ENCODE measurements at regions not wholly inside any gene's neighbourhood (a gene's known extent, or its start where the extent isn't known, plus 50 kb on each side); places are given as distances from the start of the nearest gene placed in this dataset.

DNA sequence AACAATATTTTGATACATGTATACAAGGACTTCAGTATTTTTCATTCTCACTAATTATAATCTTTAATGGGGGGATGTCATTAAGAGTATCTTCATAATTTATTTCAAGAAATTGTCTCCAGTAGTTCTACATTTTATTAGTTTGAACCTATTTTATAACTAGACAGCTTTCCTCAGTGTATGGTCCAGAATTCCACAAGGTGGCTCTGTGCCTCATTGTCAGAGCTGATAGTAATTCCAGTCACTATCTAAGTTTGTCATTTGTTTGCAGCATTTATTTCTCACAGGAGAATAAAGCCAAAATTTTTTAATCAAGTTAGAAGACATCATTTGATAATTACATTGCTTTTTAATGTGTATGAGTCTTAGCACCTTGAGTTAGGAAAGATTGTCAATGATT is 1633.0 kb upstream of the PCDH20 start:
- TF ChIP-seq, protein P1, sequence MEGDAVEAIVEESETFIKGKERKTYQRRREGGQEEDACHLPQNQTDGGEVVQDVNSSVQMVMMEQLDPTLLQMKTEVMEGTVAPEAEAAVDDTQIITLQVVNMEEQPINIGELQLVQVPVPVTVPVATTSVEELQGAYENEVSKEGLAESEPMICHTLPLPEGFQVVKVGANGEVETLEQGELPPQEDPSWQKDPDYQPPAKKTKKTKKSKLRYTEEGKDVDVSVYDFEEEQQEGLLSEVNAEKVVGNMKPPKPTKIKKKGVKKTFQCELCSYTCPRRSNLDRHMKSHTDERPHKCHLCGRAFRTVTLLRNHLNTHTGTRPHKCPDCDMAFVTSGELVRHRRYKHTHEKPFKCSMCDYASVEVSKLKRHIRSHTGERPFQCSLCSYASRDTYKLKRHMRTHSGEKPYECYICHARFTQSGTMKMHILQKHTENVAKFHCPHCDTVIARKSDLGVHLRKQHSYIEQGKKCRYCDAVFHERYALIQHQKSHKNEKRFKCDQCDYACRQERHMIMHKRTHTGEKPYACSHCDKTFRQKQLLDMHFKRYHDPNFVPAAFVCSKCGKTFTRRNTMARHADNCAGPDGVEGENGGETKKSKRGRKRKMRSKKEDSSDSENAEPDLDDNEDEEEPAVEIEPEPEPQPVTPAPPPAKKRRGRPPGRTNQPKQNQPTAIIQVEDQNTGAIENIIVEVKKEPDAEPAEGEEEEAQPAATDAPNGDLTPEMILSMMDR (conservative IDR thresholded peaks at IDR 0.05; ENCODE audit: low read length), result 0 out of 2 replicates have a peak, but pooled peaks have one; percentile 20
- no peak for TF ChIP-seq EZH2phosphoT487 (IDR thresholded peaks at IDR 0.05; ENCODE audit: borderline replicate concordance)

Measured in Loucy (cell line).